ENCODE measurements at regions not wholly inside any gene's neighbourhood (a gene's known extent, or its start where the extent isn't known, plus 50 kb on each side); places are given as distances from the start of the nearest gene placed in this dataset.

- ATAC-seq, result no peak
- no peak for TF ChIP-seq ZFP3 (CRISPR knock-in tag; IDR thresholded peaks at IDR 0.05)
- TF ChIP-seq OSR1 (CRISPR knock-in tag; IDR thresholded peaks at IDR 0.05), result no peak
- TF ChIP-seq, protein P1, sequence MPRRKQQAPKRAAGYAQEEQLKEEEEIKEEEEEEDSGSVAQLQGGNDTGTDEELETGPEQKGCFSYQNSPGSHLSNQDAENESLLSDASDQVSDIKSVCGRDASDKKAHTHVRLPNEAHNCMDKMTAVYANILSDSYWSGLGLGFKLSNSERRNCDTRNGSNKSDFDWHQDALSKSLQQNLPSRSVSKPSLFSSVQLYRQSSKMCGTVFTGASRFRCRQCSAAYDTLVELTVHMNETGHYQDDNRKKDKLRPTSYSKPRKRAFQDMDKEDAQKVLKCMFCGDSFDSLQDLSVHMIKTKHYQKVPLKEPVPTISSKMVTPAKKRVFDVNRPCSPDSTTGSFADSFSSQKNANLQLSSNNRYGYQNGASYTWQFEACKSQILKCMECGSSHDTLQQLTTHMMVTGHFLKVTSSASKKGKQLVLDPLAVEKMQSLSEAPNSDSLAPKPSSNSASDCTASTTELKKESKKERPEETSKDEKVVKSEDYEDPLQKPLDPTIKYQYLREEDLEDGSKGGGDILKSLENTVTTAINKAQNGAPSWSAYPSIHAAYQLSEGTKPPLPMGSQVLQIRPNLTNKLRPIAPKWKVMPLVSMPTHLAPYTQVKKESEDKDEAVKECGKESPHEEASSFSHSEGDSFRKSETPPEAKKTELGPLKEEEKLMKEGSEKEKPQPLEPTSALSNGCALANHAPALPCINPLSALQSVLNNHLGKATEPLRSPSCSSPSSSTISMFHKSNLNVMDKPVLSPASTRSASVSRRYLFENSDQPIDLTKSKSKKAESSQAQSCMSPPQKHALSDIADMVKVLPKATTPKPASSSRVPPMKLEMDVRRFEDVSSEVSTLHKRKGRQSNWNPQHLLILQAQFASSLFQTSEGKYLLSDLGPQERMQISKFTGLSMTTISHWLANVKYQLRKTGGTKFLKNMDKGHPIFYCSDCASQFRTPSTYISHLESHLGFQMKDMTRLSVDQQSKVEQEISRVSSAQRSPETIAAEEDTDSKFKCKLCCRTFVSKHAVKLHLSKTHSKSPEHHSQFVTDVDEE (CRISPR knock-in tag; IDR thresholded peaks at IDR 0.05), result no peak
- no peak for TF ChIP-seq ZNF8 (CRISPR knock-in tag; IDR thresholded peaks at IDR 0.05)
- TF ChIP-seq BACH2 (CRISPR knock-in tag; IDR thresholded peaks at IDR 0.05; ENCODE audit: borderline replicate concordance), result no peak
- TF ChIP-seq CREB5 (CRISPR knock-in tag; IDR thresholded peaks at IDR 0.05; ENCODE audit: low read depth), result no peak
- TF ChIP-seq, protein P2, sequence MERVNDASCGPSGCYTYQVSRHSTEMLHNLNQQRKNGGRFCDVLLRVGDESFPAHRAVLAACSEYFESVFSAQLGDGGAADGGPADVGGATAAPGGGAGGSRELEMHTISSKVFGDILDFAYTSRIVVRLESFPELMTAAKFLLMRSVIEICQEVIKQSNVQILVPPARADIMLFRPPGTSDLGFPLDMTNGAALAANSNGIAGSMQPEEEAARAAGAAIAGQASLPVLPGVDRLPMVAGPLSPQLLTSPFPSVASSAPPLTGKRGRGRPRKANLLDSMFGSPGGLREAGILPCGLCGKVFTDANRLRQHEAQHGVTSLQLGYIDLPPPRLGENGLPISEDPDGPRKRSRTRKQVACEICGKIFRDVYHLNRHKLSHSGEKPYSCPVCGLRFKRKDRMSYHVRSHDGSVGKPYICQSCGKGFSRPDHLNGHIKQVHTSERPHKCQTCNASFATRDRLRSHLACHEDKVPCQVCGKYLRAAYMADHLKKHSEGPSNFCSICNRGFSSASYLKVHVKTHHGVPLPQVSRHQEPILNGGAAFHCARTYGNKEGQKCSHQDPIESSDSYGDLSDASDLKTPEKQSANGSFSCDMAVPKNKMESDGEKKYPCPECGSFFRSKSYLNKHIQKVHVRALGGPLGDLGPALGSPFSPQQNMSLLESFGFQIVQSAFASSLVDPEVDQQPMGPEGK (CRISPR knock-in tag; IDR thresholded peaks at IDR 0.05; ENCODE audit: borderline replicate concordance), result no peak
- TF ChIP-seq ARNTL (CRISPR knock-in tag; IDR thresholded peaks at IDR 0.05; ENCODE audit: borderline replicate concordance, low read depth), result no peak
- no peak for TF ChIP-seq RARB (CRISPR knock-in tag; IDR thresholded peaks at IDR 0.05)
- no peak for TF ChIP-seq ZNF565 (CRISPR knock-in tag; conservative IDR thresholded peaks at IDR 0.05; ENCODE audit: low read depth)
- TF ChIP-seq TCF4 (CRISPR knock-in tag; IDR thresholded peaks at IDR 0.05; ENCODE audit: borderline replicate concordance), result no peak
Measured at GRCh38 chr12:124711344-124711743, 143.9 kb upstream of the NCOR2 start.

- ATAC-seq, result peak; percentile 42
- TF ChIP-seq SNAI2 (CRISPR knock-in tag; IDR thresholded peaks at IDR 0.05) (no peak), ESRRG (CRISPR knock-in tag; IDR thresholded peaks at IDR 0.05) (no peak), ZFP3 (CRISPR knock-in tag; IDR thresholded peaks at IDR 0.05) (no peak), ZNF565 (CRISPR knock-in tag; conservative IDR thresholded peaks at IDR 0.05; ENCODE audit: low read depth) (no peak), TOX (CRISPR knock-in tag; IDR thresholded peaks at IDR 0.05; ENCODE audit: borderline replicate concordance) (no peak), CSDC2 (CRISPR knock-in tag; IDR thresholded peaks at IDR 0.05) (no peak), TCF4 (CRISPR knock-in tag; IDR thresholded peaks at IDR 0.05; ENCODE audit: borderline replicate concordance) (no peak), ISL1 (CRISPR knock-in tag; IDR thresholded peaks at IDR 0.05) (no peak), ZC3H10 (CRISPR knock-in tag; IDR thresholded peaks at IDR 0.05) (no peak), PPARA (CRISPR knock-in tag; IDR thresholded peaks at IDR 0.05; ENCODE audit: borderline replicate concordance) (no peak), RARB (CRISPR knock-in tag; IDR thresholded peaks at IDR 0.05) (no peak), ZFP30 (CRISPR knock-in tag; IDR thresholded peaks at IDR 0.05) (no peak), ARNTL (CRISPR knock-in tag; IDR thresholded peaks at IDR 0.05; ENCODE audit: borderline replicate concordance, low read depth) (no peak)
- TF ChIP-seq, protein P3, sequence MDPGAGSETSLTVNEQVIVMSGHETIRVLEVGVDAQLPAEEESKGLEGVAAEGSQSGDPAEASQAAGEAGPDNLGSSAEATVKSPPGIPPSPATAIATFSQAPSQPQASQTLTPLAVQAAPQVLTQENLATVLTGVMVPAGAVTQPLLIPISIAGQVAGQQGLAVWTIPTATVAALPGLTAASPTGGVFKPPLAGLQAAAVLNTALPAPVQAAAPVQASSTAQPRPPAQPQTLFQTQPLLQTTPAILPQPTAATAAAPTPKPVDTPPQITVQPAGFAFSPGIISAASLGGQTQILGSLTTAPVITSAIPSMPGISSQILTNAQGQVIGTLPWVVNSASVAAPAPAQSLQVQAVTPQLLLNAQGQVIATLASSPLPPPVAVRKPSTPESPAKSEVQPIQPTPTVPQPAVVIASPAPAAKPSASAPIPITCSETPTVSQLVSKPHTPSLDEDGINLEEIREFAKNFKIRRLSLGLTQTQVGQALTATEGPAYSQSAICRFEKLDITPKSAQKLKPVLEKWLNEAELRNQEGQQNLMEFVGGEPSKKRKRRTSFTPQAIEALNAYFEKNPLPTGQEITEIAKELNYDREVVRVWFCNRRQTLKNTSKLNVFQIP (CRISPR knock-in tag; IDR thresholded peaks at IDR 0.05; ENCODE audit: borderline replicate concordance, low read depth), result no peak
- TF ChIP-seq, protein P1 (CRISPR knock-in tag; IDR thresholded peaks at IDR 0.05), result no peak
- TF ChIP-seq, protein P2 (CRISPR knock-in tag; IDR thresholded peaks at IDR 0.05; ENCODE audit: borderline replicate concordance), result no peak
Measured at GRCh38 chr12:124709722-124710687, 142.6 kb upstream of the NCOR2 start.

Data from SK-N-SH treated with all-trans-retinoic acid at 6 μM for 48 hours (cell line).